Mesendoderm (in vitro differentiated cells): ENCODE measurements at regions not wholly inside any gene's neighbourhood (a gene's known extent, or its start where the extent isn't known, plus 50 kb on each side); places are given as distances from the start of the nearest gene placed in this dataset.

Experiments
- DNase-seq: peaks from one replicate; pipeline ENCODE4 v3.0.0; 2013
- H2AK5ac ChIP-seq: 2 replicates; pipeline ENCODE4 v1.6.1; 2013; ENCODE audit warnings: low read length, inconsistent platforms
- H2BK120ac ChIP-seq: 2 replicates; pipeline ENCODE4 v1.6.1; 2013; ENCODE audit warnings: low read depth, mild to moderate bottlenecking, low read length, moderate library complexity, mixed read lengths
- H2BK15ac ChIP-seq: replicated peaks from 2 replicates; pipeline ENCODE4 v1.6.1; 2013; ENCODE audit warnings: low read depth, mild to moderate bottlenecking, moderate library complexity
- H2BK5ac ChIP-seq: 2 replicates; pipeline ENCODE4 v1.6.1; 2013; ENCODE audit warnings: low read length, inconsistent platforms
- H3K18ac ChIP-seq: 2 replicates; pipeline ENCODE4 v1.6.1; 2013; ENCODE audit warnings: mild to moderate bottlenecking, low read length, mixed read lengths
- H3K23ac ChIP-seq: one replicate; pipeline ENCODE4 v1.6.1; 2013; ENCODE audit warnings: low read length
- H3K27ac ChIP-seq: 2 replicates; pipeline ENCODE4 v1.5.1; 2013; ENCODE audit warnings: low read depth, mild to moderate bottlenecking, inconsistent platforms, low read length, moderate library complexity
- H3K27me3 ChIP-seq: 2 replicates; pipeline ENCODE4 v1.6.1; 2013; ENCODE audit warnings: low read length, control low read depth, mild to moderate bottlenecking, inconsistent platforms; ENCODE audit not compliant: insufficient read depth, poor library complexity
- H3K36me3 ChIP-seq: 2 replicates; pipeline ENCODE4 v1.6.1; 2013; ENCODE audit warnings: low read length, inconsistent platforms; ENCODE audit not compliant: control insufficient read depth, insufficient read depth
- H3K4ac ChIP-seq: one replicate; pipeline ENCODE4 v1.6.1; 2013; ENCODE audit warnings: low read depth, mild to moderate bottlenecking, low read length, moderate library complexity
- H3K4me1 ChIP-seq: 2 replicates; pipeline ENCODE4 v1.6.1; 2013; ENCODE audit warnings: low read depth, low read length, inconsistent platforms; ENCODE audit not compliant: control insufficient read depth
- H3K4me2 ChIP-seq: 2 replicates; pipeline ENCODE4 v1.6.1; 2013; ENCODE audit warnings: low read length
- H3K4me3 ChIP-seq: 2 replicates; pipeline ENCODE4 v1.5.1; 2013; ENCODE audit warnings: mild to moderate bottlenecking, low read length
- H3K56ac ChIP-seq: one replicate; pipeline ENCODE4 v1.6.1; 2013; ENCODE audit warnings: low read length
- H3K79me1 ChIP-seq: 2 replicates; pipeline ENCODE4 v1.6.1; 2013; ENCODE audit warnings: low read length, inconsistent platforms
- H3K79me2 ChIP-seq: 2 replicates; pipeline ENCODE4 v1.6.1; 2013; ENCODE audit warnings: mild to moderate bottlenecking, low read length; ENCODE audit not compliant: control insufficient read depth, insufficient read depth
- H3K9ac ChIP-seq: 2 replicates; pipeline ENCODE4 v1.6.1; 2013; ENCODE audit warnings: low read length, inconsistent platforms
- H4K5ac ChIP-seq: one replicate; pipeline ENCODE4 v1.6.1; 2013; ENCODE audit warnings: low read length
- H4K8ac ChIP-seq: one replicate; pipeline ENCODE4 v1.6.1; 2013; ENCODE audit warnings: low read depth, mild to moderate bottlenecking, control low read depth, low read length, moderate library complexity
- WGBS: extraction: QIAGEN DNeasy Blood & Tissue Kit; methylation state at CpG from one replicate; pipeline ENCODE4 v1.1.7; 2013; ENCODE audit warnings: low lambda C conversion rate, missing lambda C conversion rate; ENCODE audit not compliant: insufficient coverage; ENCODE audit errors: extremely low coverage; 5-methylcytosine and 5-hydroxymethylcytosine counted together

- Histone ChIP-seq H3K27me3 (no peaks in the 10 kb centered on the region), H4K8ac (no peak overlapping the region), H3K4me2 (no peak overlapping the region), H3K23ac (no peak overlapping the region), H2AK5ac (no peak overlapping the region), H3K9ac (no peak overlapping the region), H3K27ac (no peak overlapping the region), H3K79me2 (no peaks in the 10 kb centered on the region), H3K4me3 (no peak overlapping the region), H4K5ac (no peak overlapping the region), H3K4ac (no peak overlapping the region), H2BK15ac (no peak overlapping the region), H3K18ac (no peak overlapping the region), H3K79me1 (no peaks in the 10 kb centered on the region), H3K56ac (no peak overlapping the region), H3K36me3 (no peaks in the 10 kb centered on the region), H2BK5ac (no peak overlapping the region), H3K4me1 (no peaks in the 10 kb centered on the region), H2BK120ac (no peak overlapping the region)
- no CpG with 5 or more reads among the region's 13 CpGs for WGBS
- DNase-seq, result no peak
Measured at GRCh38 chr5:172530878-172531703, 76.8 kb upstream of the SH3PXD2B start.

- Histone ChIP-seq H2BK120ac (no peak overlapping the region), H3K4me3 (no peak overlapping the region), H3K4me2 (no peak overlapping the region), H2BK15ac (no peak overlapping the region), H2BK5ac (no peak overlapping the region), H3K27ac (no peak overlapping the region), H4K8ac (no peak overlapping the region), H3K79me1 (no peaks in the 10 kb centered on the region), H3K9ac (no peak overlapping the region), H3K23ac (no peak overlapping the region), H3K4me1 (no peaks in the 10 kb centered on the region), H3K56ac (no peak overlapping the region), H2AK5ac (no peak overlapping the region), H3K18ac (no peak overlapping the region), H3K27me3 (no peaks in the 10 kb centered on the region), H3K4ac (no peak overlapping the region), H4K5ac (no peak overlapping the region), H3K36me3 (no peaks in the 10 kb centered on the region), H3K79me2 (no peaks in the 10 kb centered on the region)
- WGBS, result no CpG with 5 or more reads among the region's 8 CpGs
- no peak for DNase-seq
Measured at GRCh38 chr5:172530406-172530805, 76.1 kb upstream of the SH3PXD2B start.

GRCh38 chr5:172529896-172530295 lies 75.6 kb upstream of the SH3PXD2B start:
- no peak overlapping the region for H4K5ac ChIP-seq
- H2BK15ac ChIP-seq, result no peak overlapping the region
- H2BK5ac ChIP-seq, result no peak overlapping the region
- no peak overlapping the region for H2AK5ac ChIP-seq
- no peak overlapping the region for H3K18ac ChIP-seq
- no peaks in the 10 kb centered on the region for H3K27me3 ChIP-seq
- no peaks in the 10 kb centered on the region for H3K79me2 ChIP-seq
- no peaks in the 10 kb centered on the region for H3K4me1 ChIP-seq
- no CpG with 5 or more reads among the region's 3 CpGs for WGBS
- no peak overlapping the region for H3K4me2 ChIP-seq
- H3K23ac ChIP-seq, result no peak overlapping the region
- no peaks in the 10 kb centered on the region for H3K79me1 ChIP-seq
- no peak for DNase-seq
- H3K36me3 ChIP-seq, result no peaks in the 10 kb centered on the region
- H2BK120ac ChIP-seq, result no peak overlapping the region
- H3K9ac ChIP-seq, result no peak overlapping the region
- H3K27ac ChIP-seq, result no peak overlapping the region
- H3K4me3 ChIP-seq, result no peak overlapping the region
- H3K4ac ChIP-seq, result no peak overlapping the region
- H4K8ac ChIP-seq, result no peak overlapping the region
- H3K56ac ChIP-seq, result no peak overlapping the region

- no peak overlapping the region for H2BK120ac ChIP-seq
- H2AK5ac ChIP-seq, result no peak overlapping the region
- no peaks in the 10 kb centered on the region for H3K4me1 ChIP-seq
- no peak overlapping the region for H3K18ac ChIP-seq
- no peak overlapping the region for H4K8ac ChIP-seq
- H3K36me3 ChIP-seq, result no peaks in the 10 kb centered on the region
- no peak overlapping the region for H3K9ac ChIP-seq
- H3K4ac ChIP-seq, result no peak overlapping the region
- H3K27ac ChIP-seq, result no peak overlapping the region
- no peak overlapping the region for H2BK5ac ChIP-seq
- no peak overlapping the region for H3K23ac ChIP-seq
- H4K5ac ChIP-seq, result no peak overlapping the region
- no peak overlapping the region for H3K4me3 ChIP-seq
- no peak for DNase-seq
- no peak overlapping the region for H2BK15ac ChIP-seq
- no peaks in the 10 kb centered on the region for H3K79me1 ChIP-seq
- WGBS, result no CpG with 5 or more reads among the region's 3 CpGs
- no peak overlapping the region for H3K4me2 ChIP-seq
- H3K79me2 ChIP-seq, result no peaks in the 10 kb centered on the region
- H3K27me3 ChIP-seq, result no peaks in the 10 kb centered on the region
- H3K56ac ChIP-seq, result no peak overlapping the region
Measured at GRCh38 chr5:172528440-172528839, 74.1 kb upstream of the SH3PXD2B start.

- H3K4me1 ChIP-seq, result no peaks in the 10 kb centered on the region
- H3K27ac ChIP-seq, result no peak overlapping the region
- no peak overlapping the region for H3K4me2 ChIP-seq
- no peak overlapping the region for H2BK15ac ChIP-seq
- no CpG with 5 or more reads among the region's 4 CpGs for WGBS
- no peaks in the 10 kb centered on the region for H3K36me3 ChIP-seq
- no peak overlapping the region for H2BK5ac ChIP-seq
- H3K9ac ChIP-seq, result no peak overlapping the region
- H3K56ac ChIP-seq, result no peak overlapping the region
- no peak overlapping the region for H3K4me3 ChIP-seq
- H3K4ac ChIP-seq, result no peak overlapping the region
- no peak overlapping the region for H2BK120ac ChIP-seq
- no peak overlapping the region for H3K18ac ChIP-seq
- DNase-seq, result no peak
- H3K79me1 ChIP-seq, result no peaks in the 10 kb centered on the region
- no peaks in the 10 kb centered on the region for H3K79me2 ChIP-seq
- no peak overlapping the region for H4K8ac ChIP-seq
- H3K23ac ChIP-seq, result no peak overlapping the region
- H4K5ac ChIP-seq, result no peak overlapping the region
- H2AK5ac ChIP-seq, result no peak overlapping the region
- H3K27me3 ChIP-seq, result no peaks in the 10 kb centered on the region
Measured at GRCh38 chr5:172527559-172527958, 73.2 kb upstream of the SH3PXD2B start.

GRCh38 chr5:172525996-172526360 lies 71.7 kb upstream of the SH3PXD2B start:
- no peak for DNase-seq
- H3K4ac ChIP-seq, result no peak overlapping the region
- no peak overlapping the region for H3K4me2 ChIP-seq
- no peaks in the 10 kb centered on the region for H3K79me1 ChIP-seq
- no peak overlapping the region for H2BK15ac ChIP-seq
- H4K8ac ChIP-seq, result no peak overlapping the region
- H3K9ac ChIP-seq, result no peak overlapping the region
- no CpG with 5 or more reads among the region's 5 CpGs for WGBS
- no peaks in the 10 kb centered on the region for H3K36me3 ChIP-seq
- H3K23ac ChIP-seq, result no peak overlapping the region
- no peaks in the 10 kb centered on the region for H3K79me2 ChIP-seq
- H3K4me3 ChIP-seq, result no peak overlapping the region
- H3K18ac ChIP-seq, result no peak overlapping the region
- no peak overlapping the region for H2BK120ac ChIP-seq
- H3K56ac ChIP-seq, result no peak overlapping the region
- no peak overlapping the region for H2AK5ac ChIP-seq
- no peak overlapping the region for H4K5ac ChIP-seq
- no peaks in the 10 kb centered on the region for H3K27me3 ChIP-seq
- H3K4me1 ChIP-seq, result no peaks in the 10 kb centered on the region
- no peak overlapping the region for H3K27ac ChIP-seq
- no peak overlapping the region for H2BK5ac ChIP-seq
